HepG2 (cell line): ENCODE measurements at regions not wholly inside any gene's neighbourhood (a gene's known extent, or its start where the extent isn't known, plus 50 kb on each side); places are given as distances from the start of the nearest gene placed in this dataset.

ENCODE experiments used
- ATAC-seq: fragments of 200-7000 bp; cut with Tn5 transposase; 3 replicates; pipeline ENCODE4 v1.9.1; 2020; ENCODE audit warnings: mild to moderate bottlenecking, moderate library complexity
- BruUV-seq: library from RNA; stranded (reverse); fragments of 400-500 nt; replicated peaks from 2 replicates; lab custom pipeline; 2021; lab: Mats Ljungman, UMichigan
- CTCF ChIA-PET: fragments of 300-600 bp; formaldehyde crosslinking; extraction: SDS; loops from one replicate; lab custom pipeline; 2021; ENCODE audit warnings: low total read pairs, inconsistent platforms, low intra/inter-chr PET ratio; lab: Yijun Ruan, JAX
- POLR2A ChIA-PET: fragments of 350-600 bp; sonication (Branson Sonifier 250); formaldehyde crosslinking; loops from one replicate; lab custom pipeline; 2020; ENCODE audit warnings: antibody characterized with exemption, inconsistent platforms; lab: Yijun Ruan, JAX
- DNase-seq: peaks from one replicate; pipeline ENCODE4 v3.0.0-alpha.2; 2015; ENCODE audit warnings: low spot score
- FAIRE-seq: peaks from 3 replicates; lab custom pipeline; 2011; peaks lifted over from hg19 to GRCh38; lab: Jason Lieb, UNC
- H2AFZ ChIP-seq: one replicate; pipeline ENCODE4 v1.6.1; 2011; ENCODE audit warnings: low read length, inconsistent platforms
- H3K27ac ChIP-seq: fragments of 300-600 bp; 3 replicates; pipeline ENCODE4 v1.8.0; 2011; ENCODE audit warnings: mixed run types, mild to moderate bottlenecking, mixed read lengths, low read length, inconsistent platforms; ENCODE audit not compliant: insufficient read depth; ENCODE audit errors: extremely low read length
- H3K27me3 ChIP-seq, 2 experiments: fragments of 200-600 bp in 1 of 2; 2 replicates in 1 of 2; 3 replicates in 1 of 2; pipeline versions ENCODE4 v1.6.0 to v1.8.0; 2011; ENCODE audit warnings: low read length in 2 of 2, mild to moderate bottlenecking in 2 of 2, moderate library complexity in 2 of 2, inconsistent platforms in 1 of 2; ENCODE audit not compliant: insufficient read depth in 2 of 2, control insufficient read depth in 1 of 2
- H3K36me3 ChIP-seq, 2 experiments: fragments of 200-600 bp in 1 of 2; replicated peaks in 1 of 2; 2 replicates in 1 of 2; 3 replicates in 1 of 2; pipeline versions ENCODE4 v1.5.1 to v1.8.0; 2011; ENCODE audit warnings: low read length in 2 of 2, inconsistent platforms in 1 of 2; ENCODE audit not compliant: insufficient read depth in 2 of 2, control insufficient read depth in 1 of 2
- H3K4me1 ChIP-seq: 2 replicates; pipeline ENCODE4 v1.5.1; 2012; ENCODE audit warnings: low read length, inconsistent platforms; ENCODE audit not compliant: insufficient read depth
- H3K4me2 ChIP-seq: 2 replicates; pipeline ENCODE4 v1.6.0; 2011; ENCODE audit warnings: low read depth, low read length, inconsistent platforms
- H3K4me3 ChIP-seq, 3 experiments: fragments of 200-600 bp in 1 of 3; sonication (generic), shearing (Covaris generic) in 1 of 3; replicated peaks in 1 of 3; 2 replicates each; pipeline ENCODE4 v1.5.1; 2011 to 2016; ENCODE audit warnings: low read length in 3 of 3, inconsistent platforms in 2 of 3, low read depth in 2 of 3, mild to moderate bottlenecking in 2 of 3, control low read depth in 1 of 3, mixed read lengths in 1 of 3; ENCODE audit not compliant: insufficient read depth in 1 of 3
- H3K79me2 ChIP-seq: one replicate; pipeline ENCODE4 v1.6.1; 2011; ENCODE audit warnings: low read length, inconsistent platforms; ENCODE audit not compliant: insufficient read depth
- H3K9ac ChIP-seq: 2 replicates; pipeline ENCODE4 v1.6.0; 2011; ENCODE audit warnings: mild to moderate bottlenecking, low read depth, low read length, inconsistent platforms; ENCODE audit not compliant: insufficient read depth
- H3K9me3 ChIP-seq: 2 replicates; pipeline ENCODE4 v1.5.1; 2012; ENCODE audit warnings: mild to moderate bottlenecking, low read length
- H4K20me1 ChIP-seq: 2 replicates; pipeline ENCODE4 v1.6.0; 2011; ENCODE audit warnings: inconsistent platforms, mild to moderate bottlenecking, low read length, moderate library complexity; ENCODE audit not compliant: insufficient read depth
- FOXK1 ChIP-seq: sonication (generic); formaldehyde crosslinking; IDR thresholded peaks from 2 replicates; pipeline ENCODE4 v1.4.0; 2020; ENCODE audit warnings: low read depth, missing genetic modification reagents, borderline replicate concordance
- MYNN ChIP-seq: sonication (generic); formaldehyde crosslinking; IDR thresholded peaks from 2 replicates; pipeline ENCODE4 v1.4.0; 2020; ENCODE audit warnings: mild to moderate bottlenecking, low read depth, missing genetic modification reagents
- THAP9 ChIP-seq: sonication (generic); formaldehyde crosslinking; IDR thresholded peaks from 2 replicates; pipeline ENCODE4; 2020; ENCODE audit warnings: missing genetic modification reagents, mild to moderate bottlenecking, borderline replicate concordance
- ZNF607 ChIP-seq: sonication (generic); formaldehyde crosslinking; IDR thresholded peaks from 2 replicates; pipeline ENCODE4 v1.5.1; 2020; ENCODE audit warnings: missing genetic modification reagents, mild to moderate bottlenecking, borderline replicate concordance
- ZNF616 ChIP-seq: sonication (generic); formaldehyde crosslinking; IDR thresholded peaks from 2 replicates; pipeline ENCODE4 v1.5.0; 2020; ENCODE audit warnings: low read depth, mild to moderate bottlenecking, missing genetic modification reagents
- ZNF709 ChIP-seq: sonication (generic); formaldehyde crosslinking; IDR thresholded peaks from 2 replicates; pipeline ENCODE4 v1.5.0; 2020; ENCODE audit warnings: mild to moderate bottlenecking, missing genetic modification reagents
- WGBS: methylation state at CpG from one replicate; pipeline ENCODE4 v1.1.6; 2017; ENCODE audit warnings: low lambda C conversion rate; 5-methylcytosine and 5-hydroxymethylcytosine counted together
- in situ Hi-C: cut with HindIII; loops from 2 replicates; pipeline ENCODE4 v1.10.0; 2017; ENCODE audit warnings: low pct_unique_long_range_greater_than_20kb; ENCODE audit not compliant: extremely low pct_ligation_motif_present
- intact Hi-C: fragments of 100-400 bp; cut with micrococcal nuclease; formaldehyde crosslinking; loops from one replicate; pipeline ENCODE4 v1.10.0; 2022; ENCODE audit not compliant: unreplicated experiment

GRCh38 chr5:63878788-63879187 lies 83.5 kb downstream of the HTR1A start:
- H3K4me2 ChIP-seq = no peak overlapping the region
- no peaks in the 10 kb centered on the region for H3K27me3 ChIP-seq
- no peak overlapping the region for H3K27ac ChIP-seq
- POLR2A ChIA-PET = no interaction called here
- no peak for ATAC-seq
- H3K79me2 ChIP-seq = no peaks in the 10 kb centered on the region
- DNase-seq = no peak
- no peak overlapping the region for H3K4me3 ChIP-seq
- in situ Hi-C loops (no loop called here), intact Hi-C loops (no loop called here)
- TF ChIP-seq THAP9 (CRISPR knock-in tag) (no peak), ZNF616 (CRISPR knock-in tag) (no peak)
- TF ChIP-seq, all 625 proteins: peak for 0
- H3K9me3 ChIP-seq = peaks cover 57% of the 10 kb centered on the region
- CTCF ChIA-PET = no interaction called here
- 9% methylated on average over 1 of the region's 1 CpG for WGBS
- no peaks in the 10 kb centered on the region for H3K36me3 ChIP-seq
- H3K4me1 ChIP-seq = no peaks in the 10 kb centered on the region
- BruUV-seq = no TSS peak
- H4K20me1 ChIP-seq = no peaks in the 10 kb centered on the region
- H3K9ac ChIP-seq = no peak overlapping the region
- no peak overlapping the region for H2AFZ ChIP-seq
- no peak for FAIRE-seq

- ATAC-seq = no peak
- Histone ChIP-seq H3K4me2 (no peak overlapping the region), H3K27ac (no peak overlapping the region), H4K20me1 (no peaks in the 10 kb centered on the region)
- intact Hi-C loops = no loop called here
- no peak for TF ChIP-seq ZNF607 (CRISPR knock-in tag)
- TF ChIP-seq ZNF709 (CRISPR knock-in tag) = no peak
- TF ChIP-seq MYNN (CRISPR knock-in tag) = no peak
- no peak for TF ChIP-seq FOXK1 (CRISPR knock-in tag)
- TF ChIP-seq, all 625 proteins: peak for 0
- H3K27me3 ChIP-seq = no peaks in the 10 kb centered on the region
- BruUV-seq = no TSS peak
- FAIRE-seq (no peak), DNase-seq (no peak)
- no peaks in the 10 kb centered on the region for H3K4me1 ChIP-seq
- H2AFZ ChIP-seq = no peak overlapping the region
- WGBS = 0% methylated on average over 2 of the region's 2 CpGs
- ChIA-PET CTCF (no interaction called here), POLR2A (no interaction called here)
- in situ Hi-C loops = no loop called here
- no peaks in the 10 kb centered on the region for H3K36me3 ChIP-seq
- no peak overlapping the region for H3K9ac ChIP-seq
- peaks cover 51% of the 10 kb centered on the region for H3K9me3 ChIP-seq
- no peak overlapping the region for H3K4me3 ChIP-seq
- H3K79me2 ChIP-seq = no peaks in the 10 kb centered on the region
Observed at GRCh38 chr5:63877961-63878360, 84.3 kb downstream of the HTR1A start.
